Sigmoid colon (tissue), 5 donors: ENCODE measurements at regions not wholly inside any gene's neighbourhood (a gene's known extent, or its start where the extent isn't known, plus 50 kb on each side); places are given as distances from the start of the nearest gene placed in this dataset.
A peak's percentile ranks its signal among the peaks of the same experiment; 100 is the strongest.

Experiments
- DNase-seq: peaks from one replicate; pipeline ENCODE4 v3.0.0-alpha.2; 2019
- H3K27ac ChIP-seq, 4 donors: fragments of 200-600 bp; sonication (generic); one replicate each; pipeline ENCODE4 v1.5.1; 2016 to 2019; ENCODE audit warnings: mild to moderate bottlenecking in 1 of 4
- H3K27me3 ChIP-seq, 3 donors: fragments of 200-600 bp; sonication (generic); one replicate each; pipeline ENCODE4 v1.5.1; 2019; ENCODE audit warnings: mild to moderate bottlenecking in 1 of 3
- H3K36me3 ChIP-seq, 4 donors: fragments of 200-600 bp; sonication (generic); one replicate each; pipeline ENCODE4 v1.5.1; 2016 to 2019
- H3K4me1 ChIP-seq, 4 donors: fragments of 200-600 bp; sonication (generic); one replicate each; pipeline ENCODE4 v1.5.1; 2017 to 2019
- H3K4me3 ChIP-seq, 4 donors: fragments of 200-600 bp; sonication (generic); one replicate each; pipeline ENCODE4 v1.5.1; 2017 to 2019; ENCODE audit warnings: mild to moderate bottlenecking in 2 of 4, moderate library complexity in 1 of 4
- H3K9me3 ChIP-seq, 4 donors: fragments of 200-600 bp in 3 of 4; sonication (generic) in 3 of 4; one replicate each; pipeline versions ENCODE4 v1.5.1 to v1.6.1; 2013 to 2019
- EP300 ChIP-seq, 4 donors: sonication (generic); formaldehyde crosslinking; IDR thresholded peaks; one replicate each; pipeline ENCODE4 v1.6.1; 2017; ENCODE audit warnings: antibody characterized with exemption in 4 of 4
- POLR2A ChIP-seq, 2 donors: fragments of 450-650 bp; IDR thresholded peaks; one replicate each; pipeline ENCODE4 v1.6.1; 2016; ENCODE audit warnings: antibody characterized with exemption in 2 of 2, mild to moderate bottlenecking in 2 of 2, moderate library complexity in 2 of 2
- POLR2AphosphoS5 ChIP-seq, 4 donors: sonication (generic); formaldehyde crosslinking; IDR thresholded peaks; one replicate each; pipeline ENCODE4 v1.6.1; 2017; ENCODE audit warnings: antibody characterized with exemption in 4 of 4
- intact Hi-C: fragments of 100-400 bp; cut with DNase I; formaldehyde crosslinking; loops from one replicate; pipeline ENCODE4 v1.15.1; 2023
- TF ChIP-seq, protein P1 (sequence below), 4 experiments: fragments of 450-650 bp in 3 of 4; fragments of 200-600 bp in 1 of 4; IDR thresholded peaks; one replicate each; pipeline ENCODE4 v1.5.1; 2016 to 2019; ENCODE audit warnings: antibody characterized with exemption in 4 of 4, mild to moderate bottlenecking in 3 of 4, moderate library complexity in 2 of 4
- donor health status: healthy.

DNA sequence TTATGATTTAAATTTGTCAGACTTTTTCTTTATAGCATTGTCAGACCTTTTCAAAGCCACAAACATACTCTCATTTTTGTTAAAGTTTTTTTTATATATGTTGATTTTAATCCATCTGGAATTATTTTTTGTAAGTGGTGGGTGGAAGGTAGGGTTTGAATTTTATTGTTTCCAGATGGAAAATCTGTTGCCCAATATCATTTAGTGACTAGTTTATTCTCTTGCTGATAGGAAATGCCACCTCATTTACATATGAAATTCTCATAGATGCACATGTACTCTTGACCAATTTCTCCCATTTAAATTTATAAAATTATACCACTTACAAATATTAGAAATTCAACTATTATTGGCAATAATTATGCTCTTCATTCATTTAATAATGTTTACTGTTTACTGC is 52.1 kb upstream of the PLCB1 start:
- intact Hi-C loops, result no loop called here
- TF ChIP-seq, protein P1, sequence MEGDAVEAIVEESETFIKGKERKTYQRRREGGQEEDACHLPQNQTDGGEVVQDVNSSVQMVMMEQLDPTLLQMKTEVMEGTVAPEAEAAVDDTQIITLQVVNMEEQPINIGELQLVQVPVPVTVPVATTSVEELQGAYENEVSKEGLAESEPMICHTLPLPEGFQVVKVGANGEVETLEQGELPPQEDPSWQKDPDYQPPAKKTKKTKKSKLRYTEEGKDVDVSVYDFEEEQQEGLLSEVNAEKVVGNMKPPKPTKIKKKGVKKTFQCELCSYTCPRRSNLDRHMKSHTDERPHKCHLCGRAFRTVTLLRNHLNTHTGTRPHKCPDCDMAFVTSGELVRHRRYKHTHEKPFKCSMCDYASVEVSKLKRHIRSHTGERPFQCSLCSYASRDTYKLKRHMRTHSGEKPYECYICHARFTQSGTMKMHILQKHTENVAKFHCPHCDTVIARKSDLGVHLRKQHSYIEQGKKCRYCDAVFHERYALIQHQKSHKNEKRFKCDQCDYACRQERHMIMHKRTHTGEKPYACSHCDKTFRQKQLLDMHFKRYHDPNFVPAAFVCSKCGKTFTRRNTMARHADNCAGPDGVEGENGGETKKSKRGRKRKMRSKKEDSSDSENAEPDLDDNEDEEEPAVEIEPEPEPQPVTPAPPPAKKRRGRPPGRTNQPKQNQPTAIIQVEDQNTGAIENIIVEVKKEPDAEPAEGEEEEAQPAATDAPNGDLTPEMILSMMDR (IDR thresholded peaks at IDR 0.05), result no peak
- no peak for TF ChIP-seq POLR2A (IDR thresholded peaks at IDR 0.05)
- no peak for TF ChIP-seq EP300 (IDR thresholded peaks at IDR 0.05)
- TF ChIP-seq POLR2AphosphoS5 (IDR thresholded peaks at IDR 0.05), result no peak

DNA sequence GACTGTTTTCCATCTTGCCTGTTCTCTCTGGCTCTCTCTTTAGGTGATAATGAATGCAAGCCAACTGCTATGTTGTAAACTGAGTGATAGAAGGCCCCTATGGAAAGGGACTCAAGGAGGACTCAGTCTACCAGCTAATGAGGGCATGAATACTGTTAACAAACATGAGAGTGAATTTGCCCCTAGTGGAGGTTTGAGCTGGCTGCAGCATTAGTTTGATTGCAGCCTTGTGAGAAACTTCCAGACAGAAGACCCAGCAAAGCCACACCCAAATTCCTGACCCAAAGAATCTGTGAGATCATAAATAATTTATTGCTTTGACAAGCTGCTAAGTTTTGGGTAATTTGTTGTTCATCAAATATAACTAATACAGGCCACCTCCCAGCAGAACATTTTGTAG is 50.0 kb upstream of the PLCB1 start:
- H3K9me3 ChIP-seq, result no peaks in the 10 kb centered on the region
- no peak for DNase-seq
- H3K4me1 ChIP-seq, result peaks cover 0 to 18% (median 16%) of the 10 kb centered on the region in 4 donors
- intact Hi-C loops, result no loop called here
- H3K27me3 ChIP-seq, result no peaks in the 10 kb centered on the region
- no peak overlapping the region for H3K4me3 ChIP-seq
- TF ChIP-seq EP300 (IDR thresholded peaks at IDR 0.05) (no peak), POLR2AphosphoS5 (IDR thresholded peaks at IDR 0.05) (no peak), POLR2A (IDR thresholded peaks at IDR 0.05) (no peak)
- TF ChIP-seq, protein P1 (IDR thresholded peaks at IDR 0.05), result peak in 2 of 4 experiments; percentile 16 to 17
- H3K27ac ChIP-seq, result peak overlapping the region in 3 of 4 donors; percentile 41 to 64 (median 57)
- no peaks in the 10 kb centered on the region for H3K36me3 ChIP-seq

More for the DNA sequence above, 52.1 kb upstream of the PLCB1 start:
- Histone ChIP-seq H3K4me3 (no peak overlapping the region), H3K27me3 (no peaks in the 10 kb centered on the region), H3K4me1 (peaks cover 0 to 38% (median 24%) of the 10 kb centered on the region in 4 donors), H3K36me3 (no peaks in the 10 kb centered on the region), H3K9me3 (no peaks in the 10 kb centered on the region), H3K27ac (no peak overlapping the region)
- no peak for DNase-seq
